ENCODE measurements at regions not wholly inside any gene's neighbourhood (a gene's known extent, or its start where the extent isn't known, plus 50 kb on each side); places are given as distances from the start of the nearest gene placed in this dataset.

DNA sequence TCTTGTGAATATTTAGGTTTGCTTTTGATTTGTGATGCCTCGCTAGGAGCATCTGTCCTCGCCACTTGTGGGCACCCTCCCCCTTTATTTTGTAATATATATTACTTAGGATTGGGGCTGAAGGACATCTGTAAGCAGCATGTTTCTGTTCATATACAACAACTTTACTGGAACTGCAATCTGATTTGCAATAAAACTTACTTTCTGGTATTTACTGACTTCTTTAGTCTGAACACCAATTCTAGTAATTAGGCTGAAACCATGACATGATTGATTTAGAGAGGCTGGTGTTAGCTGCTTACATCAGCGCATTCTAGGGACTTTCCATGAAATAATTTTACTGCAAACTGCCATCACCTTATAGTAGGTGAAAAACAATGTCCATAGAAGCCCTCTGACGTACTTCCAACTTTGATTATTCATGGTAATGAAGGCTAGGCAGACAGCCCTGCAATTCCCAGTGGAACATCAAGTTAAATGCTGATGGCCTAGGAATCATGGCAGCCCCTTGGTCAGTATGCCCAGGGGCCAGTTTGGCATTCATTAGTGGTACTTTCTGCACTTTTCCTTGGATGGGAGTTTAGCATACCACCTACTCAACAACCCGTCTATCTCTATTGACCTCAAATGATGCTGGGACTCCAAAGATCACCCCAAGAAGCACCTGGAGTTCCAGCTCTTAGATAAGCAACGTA is 132.9 kb upstream of the MCHR2 start:
- no peaks in the 10 kb centered on the region for H3K4me1 ChIP-seq (ENCODE audit: control insufficient read depth, low read depth, low read length)
- H3K9ac ChIP-seq (ENCODE audit: low read length): no peak overlapping the region
- H3K27ac ChIP-seq (ENCODE audit: low read length): no peak overlapping the region
- H3K36me3 ChIP-seq (ENCODE audit: control insufficient read depth, low read depth, low read length): no peaks in the 10 kb centered on the region
- no peaks in the 10 kb centered on the region for H3K27me3 ChIP-seq (ENCODE audit: control insufficient read depth, insufficient read depth, low read length)
- no peaks in the 10 kb centered on the region for H3K9me3 ChIP-seq (ENCODE audit: control insufficient read depth, low read depth, low read length)
- H3K4me3 ChIP-seq (ENCODE audit: low read length): no peak overlapping the region

DNA sequence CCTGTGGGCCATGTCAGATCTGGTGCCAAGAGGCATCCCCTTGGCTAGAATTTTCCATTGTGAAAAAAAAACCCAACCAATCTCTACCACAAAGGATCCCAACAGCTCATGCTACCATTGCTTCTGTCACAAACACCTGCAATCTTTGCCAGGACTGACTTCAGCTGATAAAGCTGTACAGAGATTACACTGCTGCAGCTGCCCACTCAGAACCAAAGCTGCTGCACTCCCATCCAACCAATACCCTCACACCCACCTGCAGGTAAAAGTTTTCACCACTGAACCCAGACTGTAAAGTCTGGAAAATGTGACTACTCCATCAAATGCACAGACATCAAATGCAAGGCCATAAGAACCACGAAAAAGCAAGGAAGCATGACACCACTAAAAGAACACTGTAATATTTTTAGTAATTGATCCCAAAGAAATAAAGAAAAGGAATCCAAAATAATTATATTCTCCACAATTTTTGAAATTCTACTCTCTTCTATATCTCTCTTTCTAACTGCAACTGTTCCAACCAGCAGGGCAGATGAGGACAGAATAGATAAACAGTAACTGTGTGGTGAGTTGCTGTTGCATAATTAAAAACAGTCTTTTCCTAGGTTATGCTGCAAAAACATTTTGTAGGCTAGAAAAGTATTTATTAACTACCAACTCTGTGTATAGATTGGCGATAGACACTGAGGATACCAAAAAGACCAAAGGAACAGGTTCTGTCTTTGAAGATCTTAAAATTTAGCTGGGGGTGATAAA is 128.0 kb upstream of the MCHR2 start:
- no peak overlapping the region for H3K4me3 ChIP-seq (ENCODE audit: low read length)
- H3K27ac ChIP-seq (ENCODE audit: low read length): no peak overlapping the region

DNA sequence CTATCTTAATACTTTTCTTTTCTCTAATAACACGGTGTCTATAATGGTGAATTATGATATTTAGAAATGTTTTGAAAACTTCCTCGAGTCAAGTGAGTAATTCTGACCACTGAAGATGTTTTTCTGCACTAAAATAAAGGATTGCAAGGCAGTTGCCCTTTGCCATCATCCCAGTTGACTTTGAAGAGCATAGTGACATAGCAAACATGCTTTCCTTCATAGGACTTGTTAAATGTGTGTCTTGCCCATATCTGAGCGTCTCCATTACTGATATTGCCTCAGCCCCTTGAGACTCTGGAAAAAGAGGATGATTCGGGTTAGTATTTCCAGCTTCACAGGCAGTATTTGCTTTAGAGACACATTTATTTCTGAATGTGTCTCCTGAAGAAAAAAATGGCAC is 125.2 kb upstream of the MCHR2 start:
- no peak overlapping the region for H3K4me3 ChIP-seq (ENCODE audit: low read length)
- H3K9ac ChIP-seq (ENCODE audit: low read length): no peak overlapping the region
- no peaks in the 10 kb centered on the region for H3K27me3 ChIP-seq (ENCODE audit: control insufficient read depth, insufficient read depth, low read length)
- no peaks in the 10 kb centered on the region for H3K9me3 ChIP-seq (ENCODE audit: control insufficient read depth, low read depth, low read length)
- H3K27ac ChIP-seq (ENCODE audit: low read length): no peak overlapping the region
- H3K4me1 ChIP-seq (ENCODE audit: control insufficient read depth, low read depth, low read length): no peaks in the 10 kb centered on the region
- no peaks in the 10 kb centered on the region for H3K36me3 ChIP-seq (ENCODE audit: control insufficient read depth, low read depth, low read length)

More for the DNA sequence above, 128.0 kb upstream of the MCHR2 start:
- Histone ChIP-seq H3K36me3 (ENCODE audit: control insufficient read depth, low read depth, low read length) (no peaks in the 10 kb centered on the region), H3K9ac (ENCODE audit: low read length) (no peak overlapping the region), H3K4me1 (ENCODE audit: control insufficient read depth, low read depth, low read length) (no peaks in the 10 kb centered on the region), H3K27me3 (ENCODE audit: control insufficient read depth, insufficient read depth, low read length) (no peaks in the 10 kb centered on the region), H3K9me3 (ENCODE audit: control insufficient read depth, low read depth, low read length) (no peaks in the 10 kb centered on the region)

DNA sequence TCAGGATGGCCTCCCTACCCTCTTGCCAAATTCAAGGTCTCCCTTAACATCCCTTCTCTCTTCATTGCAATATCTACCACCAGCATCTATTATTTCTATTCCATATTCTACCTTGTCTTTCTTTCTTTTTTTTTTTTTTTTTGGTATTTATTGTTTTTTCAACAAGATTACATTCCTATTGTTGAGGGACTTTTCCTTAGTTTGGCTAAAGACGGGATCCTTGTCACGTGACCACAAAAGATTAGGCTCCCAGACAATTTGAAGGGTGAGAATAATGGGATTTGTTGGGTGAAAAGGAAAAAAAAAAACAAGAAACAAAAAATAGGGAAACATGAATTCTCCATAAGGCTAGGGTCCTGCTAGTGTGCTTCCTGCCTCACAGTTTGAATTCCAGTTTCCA is 124.3 kb upstream of the MCHR2 start:
- Histone ChIP-seq H3K27me3 (ENCODE audit: control insufficient read depth, insufficient read depth, low read length) (no peaks in the 10 kb centered on the region), H3K36me3 (ENCODE audit: control insufficient read depth, low read depth, low read length) (no peaks in the 10 kb centered on the region), H3K4me1 (ENCODE audit: control insufficient read depth, low read depth, low read length) (no peaks in the 10 kb centered on the region), H3K9ac (ENCODE audit: low read length) (no peak overlapping the region), H3K9me3 (ENCODE audit: control insufficient read depth, low read depth, low read length) (no peaks in the 10 kb centered on the region), H3K4me3 (ENCODE audit: low read length) (no peak overlapping the region), H3K27ac (ENCODE audit: low read length) (no peak overlapping the region)

DNA sequence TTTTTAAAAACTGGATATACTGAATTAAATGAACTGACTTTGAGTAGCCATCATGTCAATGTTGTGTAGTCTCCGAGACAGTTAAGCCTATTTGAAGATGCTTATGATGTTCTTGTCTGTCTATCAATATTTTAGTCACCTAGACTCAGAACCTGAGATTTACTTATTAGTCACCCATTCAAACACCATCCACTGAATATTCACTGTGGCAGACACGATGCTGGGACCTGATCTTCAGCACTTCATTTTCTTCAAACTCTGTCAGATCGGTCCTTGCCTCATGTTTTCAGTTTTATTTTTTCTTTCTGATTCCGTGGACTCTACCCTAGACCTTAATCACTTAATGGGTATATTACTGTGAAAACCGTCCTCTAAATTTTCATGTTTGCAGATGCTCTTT is 123.7 kb upstream of the MCHR2 start:
- Histone ChIP-seq H3K27ac (ENCODE audit: low read length) (no peak overlapping the region), H3K27me3 (ENCODE audit: control insufficient read depth, insufficient read depth, low read length) (no peaks in the 10 kb centered on the region), H3K4me3 (ENCODE audit: low read length) (no peak overlapping the region), H3K36me3 (ENCODE audit: control insufficient read depth, low read depth, low read length) (no peaks in the 10 kb centered on the region), H3K9ac (ENCODE audit: low read length) (no peak overlapping the region), H3K9me3 (ENCODE audit: control insufficient read depth, low read depth, low read length) (no peaks in the 10 kb centered on the region), H3K4me1 (ENCODE audit: control insufficient read depth, low read depth, low read length) (no peaks in the 10 kb centered on the region)

DNA sequence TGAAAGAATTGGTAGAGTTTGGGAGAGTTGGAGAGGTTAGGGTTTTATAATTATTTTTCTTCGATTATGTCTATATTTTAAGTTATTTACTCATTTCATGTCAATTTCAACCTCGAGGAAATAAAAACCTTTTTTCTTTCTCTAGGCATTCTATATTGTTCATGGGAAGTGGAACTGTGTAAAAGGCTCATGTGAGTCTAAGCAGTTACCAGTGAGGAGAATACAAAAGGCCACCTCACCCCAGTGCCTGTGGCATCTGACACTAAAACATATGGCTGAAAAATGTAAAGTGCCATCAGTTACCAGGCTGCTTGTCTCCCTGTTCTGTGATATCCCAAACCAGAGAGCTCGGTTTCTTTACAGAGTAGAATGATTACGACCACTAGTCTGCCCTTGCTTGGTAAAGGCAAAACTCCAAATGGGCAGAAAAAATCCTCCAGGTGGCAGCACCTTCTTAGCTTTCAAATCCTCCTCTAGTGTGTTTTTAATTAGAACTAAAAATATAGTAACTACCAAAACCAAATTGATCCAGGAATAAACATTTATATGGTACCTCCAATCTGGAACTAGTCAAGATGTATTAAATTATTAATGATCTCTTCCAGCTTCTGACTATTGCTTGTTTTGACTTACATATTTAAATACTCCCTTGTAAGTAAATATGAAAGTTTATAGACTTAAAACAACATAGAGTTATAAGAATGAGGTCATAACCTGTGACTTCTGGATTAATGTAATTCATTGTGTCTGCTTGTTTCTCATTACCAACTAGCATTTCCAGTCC is 122.6 kb upstream of the MCHR2 start:
- no peaks in the 10 kb centered on the region for H3K9me3 ChIP-seq (ENCODE audit: control insufficient read depth, low read depth, low read length)
- no peaks in the 10 kb centered on the region for H3K36me3 ChIP-seq (ENCODE audit: control insufficient read depth, low read depth, low read length)
- no peak overlapping the region for H3K4me3 ChIP-seq (ENCODE audit: low read length)

DNA sequence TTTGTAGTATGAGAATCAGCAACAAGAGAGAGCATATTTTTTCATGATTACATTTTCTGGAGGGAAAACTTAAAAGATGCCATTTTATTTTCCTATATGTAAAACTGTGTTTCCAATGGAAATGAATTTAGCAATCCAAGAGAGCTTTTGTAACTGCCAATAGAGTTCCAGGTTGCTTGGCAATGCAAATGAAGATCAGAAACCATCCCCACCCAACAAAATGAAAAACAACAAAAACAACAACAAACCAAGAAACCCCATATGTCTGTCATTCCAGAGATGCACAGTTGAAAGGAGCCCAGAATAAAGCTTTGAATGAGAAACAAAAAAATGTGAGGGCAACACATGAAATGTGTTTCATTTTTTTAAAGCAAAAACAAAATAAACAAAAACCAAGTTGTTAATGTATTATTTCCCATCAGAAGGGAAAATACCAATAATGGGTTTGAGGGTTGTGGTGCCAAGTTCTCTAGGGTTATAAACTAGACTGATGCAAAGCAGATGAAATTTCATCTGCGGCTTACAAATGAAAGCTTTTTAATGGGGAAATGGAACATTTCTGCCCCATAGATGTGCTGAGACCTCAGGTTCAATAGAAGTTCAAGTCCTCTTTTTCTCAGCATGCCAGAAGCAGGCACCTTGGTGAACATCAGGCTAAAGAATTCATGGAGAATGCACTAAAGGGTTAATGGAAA is 121.5 kb upstream of the MCHR2 start:
- H3K27me3 ChIP-seq (ENCODE audit: control insufficient read depth, insufficient read depth, low read length): no peaks in the 10 kb centered on the region
- H3K9me3 ChIP-seq (ENCODE audit: control insufficient read depth, low read depth, low read length): no peaks in the 10 kb centered on the region
- no peaks in the 10 kb centered on the region for H3K4me1 ChIP-seq (ENCODE audit: control insufficient read depth, low read depth, low read length)
- no peak overlapping the region for H3K4me3 ChIP-seq (ENCODE audit: low read length)
- no peak overlapping the region for H3K27ac ChIP-seq (ENCODE audit: low read length)
- H3K36me3 ChIP-seq (ENCODE audit: control insufficient read depth, low read depth, low read length): no peaks in the 10 kb centered on the region
- no peak overlapping the region for H3K9ac ChIP-seq (ENCODE audit: low read length)

More for the DNA sequence above, 122.6 kb upstream of the MCHR2 start:
- no peaks in the 10 kb centered on the region for H3K27me3 ChIP-seq (ENCODE audit: control insufficient read depth, insufficient read depth, low read length)
- no peaks in the 10 kb centered on the region for H3K4me1 ChIP-seq (ENCODE audit: control insufficient read depth, low read depth, low read length)
- H3K27ac ChIP-seq (ENCODE audit: low read length): no peak overlapping the region
- no peak overlapping the region for H3K9ac ChIP-seq (ENCODE audit: low read length)

DNA sequence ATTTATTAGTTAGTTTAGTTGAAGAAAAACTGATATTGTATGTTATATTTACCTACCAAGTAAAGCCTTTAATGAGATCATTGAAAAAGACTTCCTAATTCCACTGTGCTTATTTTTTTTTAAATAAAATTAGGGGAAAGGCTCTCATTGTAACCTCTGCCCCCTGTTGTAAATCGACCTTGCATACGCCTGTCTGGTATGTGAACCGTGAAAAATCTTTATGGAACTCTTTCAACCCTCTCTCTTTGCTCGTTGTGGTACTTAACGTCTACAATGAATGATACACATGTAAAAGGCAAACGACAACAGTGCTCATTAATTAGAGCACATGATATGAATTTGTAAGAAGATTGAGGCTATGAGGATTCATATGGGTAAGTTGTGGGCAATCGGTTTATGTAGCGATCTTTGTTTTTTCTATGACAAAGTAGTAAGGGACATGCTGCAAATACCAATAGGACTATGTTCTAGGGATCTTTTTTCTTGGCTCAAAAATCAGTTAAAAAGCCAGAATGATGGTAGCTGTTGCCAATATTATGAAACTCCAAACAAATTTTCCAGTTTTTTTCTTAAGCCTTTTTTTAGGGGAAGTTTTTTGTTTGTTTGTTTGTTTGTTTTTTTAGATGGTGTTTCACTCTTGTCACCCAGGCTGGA is 119.0 kb upstream of the MCHR2 start:
- H3K9ac ChIP-seq (ENCODE audit: low read length): no peak overlapping the region
- H3K27me3 ChIP-seq (ENCODE audit: control insufficient read depth, insufficient read depth, low read length): no peaks in the 10 kb centered on the region
- H3K27ac ChIP-seq (ENCODE audit: low read length): no peak overlapping the region
- no peak overlapping the region for H3K4me3 ChIP-seq (ENCODE audit: low read length)
- H3K36me3 ChIP-seq (ENCODE audit: control insufficient read depth, low read depth, low read length): no peaks in the 10 kb centered on the region
- no peaks in the 10 kb centered on the region for H3K4me1 ChIP-seq (ENCODE audit: control insufficient read depth, low read depth, low read length)
- no peaks in the 10 kb centered on the region for H3K9me3 ChIP-seq (ENCODE audit: control insufficient read depth, low read depth, low read length)

DNA sequence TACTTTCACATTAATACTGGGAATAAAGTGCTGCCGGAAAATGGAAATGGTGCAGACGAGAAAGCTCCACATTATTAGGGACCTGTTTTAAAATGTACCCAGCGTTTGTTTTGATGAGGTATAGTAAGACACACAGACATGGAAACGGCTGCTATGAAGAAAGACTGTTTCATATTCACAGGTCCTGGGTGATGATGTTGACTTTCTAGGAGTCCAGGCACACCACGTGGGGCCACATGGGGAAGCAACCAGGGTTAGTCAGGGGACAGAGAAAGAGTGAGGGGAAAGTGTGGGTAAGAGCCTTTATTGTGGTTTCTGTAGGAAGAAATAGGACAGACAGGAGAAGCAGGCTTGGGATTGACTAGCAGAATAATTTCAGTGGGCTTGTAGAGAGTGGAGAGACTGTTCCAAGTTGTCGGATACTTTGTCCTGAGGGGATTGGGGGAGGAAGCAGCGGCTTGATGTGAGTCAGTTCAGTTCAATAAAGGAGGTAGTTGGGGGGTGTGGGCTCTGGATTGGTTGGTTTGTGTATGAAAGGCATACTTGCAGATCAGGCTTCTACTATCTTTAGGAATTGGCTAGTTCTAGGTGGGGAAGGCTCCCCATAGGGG is 112.0 kb upstream of the MCHR2 start:
- Histone ChIP-seq H3K27ac (ENCODE audit: low read length) (no peak overlapping the region), H3K4me1 (ENCODE audit: control insufficient read depth, low read depth, low read length) (no peaks in the 10 kb centered on the region), H3K9ac (ENCODE audit: low read length) (no peak overlapping the region), H3K9me3 (ENCODE audit: control insufficient read depth, low read depth, low read length) (no peaks in the 10 kb centered on the region), H3K4me3 (ENCODE audit: low read length) (no peak overlapping the region), H3K36me3 (ENCODE audit: control insufficient read depth, low read depth, low read length) (no peaks in the 10 kb centered on the region), H3K27me3 (ENCODE audit: control insufficient read depth, insufficient read depth, low read length) (no peaks in the 10 kb centered on the region)

DNA sequence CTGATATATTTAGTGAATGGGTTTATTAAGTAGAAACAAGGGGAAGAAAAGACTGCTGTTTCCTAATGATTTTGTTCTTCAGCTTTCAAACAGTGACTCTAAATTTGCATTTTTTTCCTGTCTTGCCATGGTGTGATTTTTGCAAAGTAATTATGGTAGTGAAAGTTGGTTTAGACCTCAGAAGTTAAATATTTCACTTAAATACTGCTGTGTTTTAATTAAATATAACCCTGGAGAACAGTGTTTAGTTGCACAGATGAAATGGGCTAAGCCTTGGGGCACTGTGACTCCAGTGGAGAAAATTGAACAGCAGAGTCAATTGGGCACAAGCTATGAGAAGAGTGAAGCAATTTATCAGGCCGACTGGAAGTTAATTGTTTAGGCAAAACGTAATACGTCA is 111.1 kb upstream of the MCHR2 start:
- Histone ChIP-seq H3K27me3 (ENCODE audit: control insufficient read depth, insufficient read depth, low read length) (no peaks in the 10 kb centered on the region), H3K4me1 (ENCODE audit: control insufficient read depth, low read depth, low read length) (peaks cover 4% of the 10 kb centered on the region), H3K27ac (ENCODE audit: low read length) (no peak overlapping the region), H3K9ac (ENCODE audit: low read length) (no peak overlapping the region), H3K36me3 (ENCODE audit: control insufficient read depth, low read depth, low read length) (no peaks in the 10 kb centered on the region), H3K9me3 (ENCODE audit: control insufficient read depth, low read depth, low read length) (no peaks in the 10 kb centered on the region), H3K4me3 (ENCODE audit: low read length) (no peak overlapping the region)
